ENCODE measurements at regions not wholly inside any gene's neighbourhood (a gene's known extent, or its start where the extent isn't known, plus 50 kb on each side); places are given as distances from the start of the nearest gene placed in this dataset.

GRCh38 chr11:128213461-128213860, 373.9 kb downstream of the ETS1 start:
- ATAC-seq (no peak), DNase-seq (no peak), FAIRE-seq (no peak)
- Histone ChIP-seq H3K4me3 (no peak overlapping the region), H3K9me3 (no peaks in the 10 kb centered on the region), H3K4me1 (no peaks in the 10 kb centered on the region), H3K36me3 (no peaks in the 10 kb centered on the region), H3K27me3 (no peaks in the 10 kb centered on the region), H3K27ac (no peak overlapping the region)
- intact Hi-C loops (cut with DNase I): no loop called here
- 41 to 51% methylated on average over 1 of the region's 1 CpG for WGBS, 2 donors
- TF ChIP-seq, protein P1, sequence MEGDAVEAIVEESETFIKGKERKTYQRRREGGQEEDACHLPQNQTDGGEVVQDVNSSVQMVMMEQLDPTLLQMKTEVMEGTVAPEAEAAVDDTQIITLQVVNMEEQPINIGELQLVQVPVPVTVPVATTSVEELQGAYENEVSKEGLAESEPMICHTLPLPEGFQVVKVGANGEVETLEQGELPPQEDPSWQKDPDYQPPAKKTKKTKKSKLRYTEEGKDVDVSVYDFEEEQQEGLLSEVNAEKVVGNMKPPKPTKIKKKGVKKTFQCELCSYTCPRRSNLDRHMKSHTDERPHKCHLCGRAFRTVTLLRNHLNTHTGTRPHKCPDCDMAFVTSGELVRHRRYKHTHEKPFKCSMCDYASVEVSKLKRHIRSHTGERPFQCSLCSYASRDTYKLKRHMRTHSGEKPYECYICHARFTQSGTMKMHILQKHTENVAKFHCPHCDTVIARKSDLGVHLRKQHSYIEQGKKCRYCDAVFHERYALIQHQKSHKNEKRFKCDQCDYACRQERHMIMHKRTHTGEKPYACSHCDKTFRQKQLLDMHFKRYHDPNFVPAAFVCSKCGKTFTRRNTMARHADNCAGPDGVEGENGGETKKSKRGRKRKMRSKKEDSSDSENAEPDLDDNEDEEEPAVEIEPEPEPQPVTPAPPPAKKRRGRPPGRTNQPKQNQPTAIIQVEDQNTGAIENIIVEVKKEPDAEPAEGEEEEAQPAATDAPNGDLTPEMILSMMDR (IDR thresholded peaks at IDR 0.05): no peak

DNA sequence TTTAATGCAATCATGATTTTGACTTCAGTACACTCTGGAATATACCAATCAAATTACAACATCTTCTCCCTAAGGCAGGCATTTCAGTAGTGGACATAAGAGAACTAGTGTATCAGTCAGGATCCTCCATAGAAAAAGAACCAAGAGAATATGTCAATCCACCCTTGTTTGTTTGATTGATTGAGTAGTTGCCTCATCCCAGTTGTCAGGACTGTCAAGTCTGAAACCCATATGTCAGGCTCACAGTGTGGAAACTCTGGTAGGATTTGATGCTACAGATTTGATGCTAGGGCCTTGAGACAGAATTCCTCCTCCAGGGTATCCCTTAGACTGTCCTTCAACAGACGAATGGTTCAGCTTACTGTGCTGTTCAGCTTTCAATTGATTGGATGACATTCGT, 375.0 kb downstream of the ETS1 start:
- TF ChIP-seq, protein P1 (IDR thresholded peaks at IDR 0.05): no peak
- Histone ChIP-seq H3K27ac (no peak overlapping the region), H3K27me3 (no peaks in the 10 kb centered on the region), H3K36me3 (no peaks in the 10 kb centered on the region), H3K4me3 (no peak overlapping the region), H3K9me3 (no peaks in the 10 kb centered on the region), H3K4me1 (no peaks in the 10 kb centered on the region)
- no peak for FAIRE-seq
- no peak for ATAC-seq
- DNase-seq: no peak
- WGBS, 2 donors: 45 to 56% methylated on average over 2 of the region's 2 CpGs
- intact Hi-C loops (cut with DNase I): no loop called here

GRCh38 chr11:128210148-128210940, 377.0 kb downstream of the ETS1 start:
- peak; percentile 69 to 92 (median 88) for ATAC-seq
- Histone ChIP-seq H3K36me3 (no peaks in the 10 kb centered on the region), H3K9me3 (no peaks in the 10 kb centered on the region), H3K4me3 (no peak overlapping the region), H3K27me3 (no peaks in the 10 kb centered on the region), H3K4me1 (no peaks in the 10 kb centered on the region), H3K27ac (peak overlapping the region in 1 of 4 donors; percentile 1)
- TF ChIP-seq, protein P1 (IDR thresholded peaks at IDR 0.05): no peak
- WGBS, 2 donors: 31 to 35% methylated on average over 3 of the region's 3 CpGs
- FAIRE-seq: peak; percentile 57
- intact Hi-C loops (cut with DNase I): no loop called here
- peak in 3 of 6 donors; percentile 21 to 49 (median 44) for DNase-seq

- no peak for ATAC-seq
- intact Hi-C loops (cut with DNase I): no loop called here
- no peaks in the 10 kb centered on the region for H3K4me1 ChIP-seq
- no peak overlapping the region for H3K4me3 ChIP-seq
- DNase-seq: no peak
- no peak for FAIRE-seq
- H3K27ac ChIP-seq: peak overlapping the region in 1 of 4 donors; percentile 20
- H3K9me3 ChIP-seq: no peaks in the 10 kb centered on the region
- TF ChIP-seq, protein P1 (IDR thresholded peaks at IDR 0.05): no peak
- no peaks in the 10 kb centered on the region for H3K27me3 ChIP-seq
- no peaks in the 10 kb centered on the region for H3K36me3 ChIP-seq
These were observed 378.3 kb downstream of the ETS1 start for GRCh38 chr11:128209138-128209435.

DNA sequence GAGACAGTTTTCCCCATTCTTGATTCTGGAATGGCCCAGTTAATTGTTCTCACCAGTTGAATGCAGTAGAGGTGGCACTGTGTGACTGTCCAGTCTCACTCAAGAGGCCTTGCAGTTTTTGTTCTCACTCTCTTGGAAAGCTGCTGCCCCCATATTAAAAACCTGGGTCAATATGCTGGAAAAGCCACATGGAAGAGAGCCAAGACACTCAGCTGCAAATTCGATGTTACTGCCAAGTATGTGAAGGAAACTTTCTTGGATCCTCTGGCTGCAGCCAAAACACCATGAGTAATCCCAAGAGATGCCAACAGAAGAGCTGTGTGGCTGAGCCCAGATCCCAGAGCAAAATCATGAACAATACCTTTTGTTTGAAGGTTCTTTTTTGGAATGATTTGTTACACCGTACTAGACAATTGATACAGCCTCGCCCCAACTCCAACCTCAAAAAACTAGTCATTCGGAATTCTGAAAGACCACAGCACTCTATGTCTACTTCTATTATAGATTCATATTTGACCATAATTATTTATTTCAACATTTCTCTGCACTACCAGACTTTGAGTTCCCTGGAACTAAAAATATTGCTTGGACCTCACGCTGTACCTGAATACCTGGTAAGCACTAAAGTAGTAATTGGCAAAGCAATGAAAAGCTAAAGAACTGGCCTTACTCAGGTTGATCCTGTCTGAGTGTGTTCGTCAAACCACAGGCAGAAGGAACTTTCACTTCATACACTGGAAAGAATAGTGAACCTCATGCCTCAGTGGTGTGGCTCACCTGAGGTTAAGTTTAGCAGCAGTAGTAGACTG, 378.8 kb downstream of the ETS1 start:
- no peak for FAIRE-seq
- no peaks in the 10 kb centered on the region for H3K27me3 ChIP-seq
- H3K4me1 ChIP-seq: no peaks in the 10 kb centered on the region
- H3K27ac ChIP-seq: peak overlapping the region in 2 of 4 donors; percentile 20
- WGBS, 2 donors: 48 to 60% methylated on average over 6 of the region's 6 CpGs
- DNase-seq: peak in 3 of 6 donors; percentile 7 to 21 (median 21)
- H3K36me3 ChIP-seq: no peaks in the 10 kb centered on the region
- peak in 3 of 4 donors; percentile 38 to 65 (median 50) for ATAC-seq
- intact Hi-C loops (cut with DNase I): no loop called here
- TF ChIP-seq, protein P1 (IDR thresholded peaks at IDR 0.05): no peak
- no peaks in the 10 kb centered on the region for H3K9me3 ChIP-seq
- no peak overlapping the region for H3K4me3 ChIP-seq

Data from pancreas (tissue), 10 donors.